H1 (cell line): ENCODE measurements at regions not wholly inside any gene's neighbourhood (a gene's known extent, or its start where the extent isn't known, plus 50 kb on each side); places are given as distances from the start of the nearest gene placed in this dataset.

Experiments
- BCL11A ChIP-seq, 2 experiments: IDR thresholded peaks; one replicate each; pipeline ENCODE4 v1.6.1; 2011; ENCODE audit warnings: low read depth in 2 of 2, low read length in 2 of 2, mild to moderate bottlenecking in 2 of 2
- HDAC2 ChIP-seq, 2 experiments: fragments of 300-600 bp in 1 of 2; sonication (generic) in 1 of 2; IDR thresholded peaks; 2 replicates each; pipeline ENCODE4 v1.6.1; 2011 to 2012; ENCODE audit warnings: low read depth in 2 of 2, low read length in 2 of 2, mild to moderate bottlenecking in 2 of 2, moderate library complexity in 2 of 2, borderline replicate concordance in 1 of 2, inconsistent platforms in 1 of 2
- RXRA ChIP-seq: IDR thresholded peaks from 2 replicates; pipeline ENCODE4 v1.6.1; 2011; ENCODE audit warnings: low read depth, mild to moderate bottlenecking, low read length, moderate library complexity; ENCODE audit not compliant: insufficient read depth
- TAF7 ChIP-seq: optimal IDR thresholded peaks from 2 replicates; pipeline ENCODE3; 2011; ENCODE audit warnings: low read depth, mild to moderate bottlenecking, inconsistent platforms, low read length, moderate library complexity, borderline replicate concordance

- no peak for TF ChIP-seq TAF7
- no peak for TF ChIP-seq BCL11A (IDR thresholded peaks at IDR 0.05; ENCODE audit: low read depth in 2 of 2, low read length in 2 of 2)
- no peak for TF ChIP-seq HDAC2 (IDR thresholded peaks at IDR 0.05; ENCODE audit: borderline replicate concordance in 1 of 2, low read depth in 2 of 2, low read length in 2 of 2)
- TF ChIP-seq RXRA: no peak
Measured at GRCh38 chr13:88459331-88459730, 788.2 kb downstream of the SLITRK5 start (continued).
